Hematopoietic multipotent progenitor cell treated with erythropoietin and hydrocortisone succinate and interleukin-3 and kit ligand, for 8 days (in vitro differentiated cells): ENCODE measurements at regions not wholly inside any gene's neighbourhood (a gene's known extent, or its start where the extent isn't known, plus 50 kb on each side); places are given as distances from the start of the nearest gene placed in this dataset.

ENCODE experiments used
- DNase-seq: peaks from one replicate; pipeline ENCODE4 v3.0.0-alpha.2; 2015

DNA sequence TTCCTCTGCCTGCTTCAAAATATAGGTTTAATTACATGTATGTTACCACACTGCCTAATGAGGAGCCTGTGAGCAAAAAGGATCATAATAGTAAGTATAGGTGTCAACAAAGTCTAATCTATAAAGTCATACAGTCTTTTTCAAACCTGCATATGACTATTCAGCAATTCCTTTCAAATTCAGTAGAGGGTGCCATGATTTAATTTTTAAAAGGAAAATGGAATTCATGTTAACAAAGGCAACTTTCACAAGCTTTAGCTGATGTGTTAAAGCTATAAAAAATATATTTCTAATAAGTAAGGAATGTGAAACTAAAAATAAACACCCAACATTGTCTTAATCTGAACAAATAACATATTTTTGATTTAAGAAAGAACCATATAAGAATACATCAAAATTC lies 52.1 kb downstream of the MPP7 start:
- DNase-seq = peak; percentile 39

DNA sequence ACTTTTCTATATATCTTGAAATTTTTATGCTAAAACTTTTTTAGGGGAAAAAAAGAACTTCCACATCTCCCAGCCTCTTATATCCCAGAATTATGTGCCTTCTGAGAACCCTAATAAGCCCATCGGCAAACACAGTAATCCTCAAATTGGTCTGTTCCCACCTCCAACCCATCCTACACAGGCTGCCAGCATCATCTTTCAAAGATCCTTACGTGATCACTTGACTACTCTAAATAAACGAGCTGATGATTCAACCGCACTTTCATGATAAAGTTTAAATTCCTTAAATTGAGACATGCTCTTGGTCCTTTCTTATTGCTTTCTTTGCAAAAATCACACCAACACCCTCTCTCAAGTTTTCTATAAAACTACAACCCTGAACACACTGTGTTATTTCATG lies 52.5 kb downstream of the MPP7 start:
- no peak for DNase-seq

DNA sequence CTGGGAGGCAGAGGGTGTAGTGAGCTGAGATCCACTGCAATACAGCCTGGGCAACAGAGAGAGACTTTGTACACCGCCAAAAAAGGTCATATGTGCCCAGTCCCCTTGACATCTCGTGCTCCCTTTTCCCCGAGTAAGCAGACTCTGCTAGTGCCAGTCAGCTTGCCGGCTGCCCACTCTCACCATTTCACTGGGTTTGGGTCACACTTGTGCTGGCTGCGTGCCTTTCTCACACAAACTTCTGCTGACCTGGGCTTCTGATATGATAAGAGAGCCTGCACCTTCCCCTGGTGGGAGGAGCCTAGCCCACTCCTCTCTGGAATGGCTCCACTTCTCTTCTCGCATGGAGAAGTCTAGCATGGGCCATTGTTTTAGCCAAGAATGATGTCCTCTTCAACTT lies 53.4 kb downstream of the MPP7 start:
- no peak for DNase-seq

DNA sequence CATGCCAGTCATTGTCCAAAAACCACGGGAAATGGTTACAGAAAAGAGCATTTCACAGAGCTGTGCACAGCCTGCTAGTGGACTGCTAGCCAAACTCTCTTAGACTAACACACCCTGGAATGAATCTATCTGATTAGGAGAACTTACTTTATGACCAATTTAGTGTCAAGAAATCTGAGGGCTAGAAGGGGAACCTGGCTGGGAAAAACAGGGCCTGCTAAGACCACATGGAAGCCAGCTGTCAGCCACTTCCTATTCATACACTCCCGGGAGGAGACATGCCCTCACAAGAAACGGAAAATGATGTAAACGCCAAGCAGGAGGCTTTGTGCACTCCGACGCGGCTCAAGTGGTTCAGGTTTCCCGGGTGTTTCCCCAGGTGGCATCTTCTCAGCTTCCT lies 54.8 kb downstream of the MPP7 start:
- DNase-seq = peak; percentile 9

DNA sequence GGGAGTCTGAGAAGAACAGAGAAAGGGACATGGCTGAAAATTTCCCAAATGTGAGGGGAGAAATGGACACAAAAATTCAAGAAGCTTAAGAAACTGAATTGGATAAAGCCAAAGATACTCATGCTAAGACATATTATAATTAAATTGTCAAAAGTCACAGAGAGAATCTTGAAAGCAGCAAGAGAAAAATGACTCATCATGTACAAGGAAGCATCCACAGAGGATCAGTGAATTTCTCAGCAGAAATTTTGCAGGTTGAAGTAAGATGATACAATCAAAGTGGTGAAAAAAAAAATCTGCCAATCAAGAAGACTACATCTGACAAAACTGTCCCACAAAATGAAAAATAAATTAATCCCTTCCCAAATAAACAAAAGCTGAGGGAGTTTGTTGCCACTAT lies 56.8 kb downstream of the MPP7 start:
- no peak for DNase-seq

DNA sequence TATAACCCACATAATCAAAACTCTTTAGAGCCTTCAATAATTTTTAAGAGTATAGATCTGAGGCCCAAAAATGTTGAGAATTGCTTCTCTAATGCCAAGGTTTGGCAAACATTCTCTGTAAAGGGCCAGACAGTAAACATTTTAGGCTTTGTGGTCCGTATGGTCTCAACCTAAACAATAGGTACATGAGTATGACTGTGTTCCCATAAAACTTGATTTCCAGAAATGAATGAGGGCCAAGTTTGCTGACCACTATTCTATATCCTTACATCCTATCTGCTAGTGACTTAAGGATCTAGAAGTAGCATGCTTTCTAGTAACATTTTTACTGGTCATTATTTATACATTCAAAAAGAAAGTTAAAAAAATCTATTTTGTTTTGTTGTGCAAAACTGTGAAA lies 58.9 kb downstream of the MPP7 start:
- no peak for DNase-seq

DNA sequence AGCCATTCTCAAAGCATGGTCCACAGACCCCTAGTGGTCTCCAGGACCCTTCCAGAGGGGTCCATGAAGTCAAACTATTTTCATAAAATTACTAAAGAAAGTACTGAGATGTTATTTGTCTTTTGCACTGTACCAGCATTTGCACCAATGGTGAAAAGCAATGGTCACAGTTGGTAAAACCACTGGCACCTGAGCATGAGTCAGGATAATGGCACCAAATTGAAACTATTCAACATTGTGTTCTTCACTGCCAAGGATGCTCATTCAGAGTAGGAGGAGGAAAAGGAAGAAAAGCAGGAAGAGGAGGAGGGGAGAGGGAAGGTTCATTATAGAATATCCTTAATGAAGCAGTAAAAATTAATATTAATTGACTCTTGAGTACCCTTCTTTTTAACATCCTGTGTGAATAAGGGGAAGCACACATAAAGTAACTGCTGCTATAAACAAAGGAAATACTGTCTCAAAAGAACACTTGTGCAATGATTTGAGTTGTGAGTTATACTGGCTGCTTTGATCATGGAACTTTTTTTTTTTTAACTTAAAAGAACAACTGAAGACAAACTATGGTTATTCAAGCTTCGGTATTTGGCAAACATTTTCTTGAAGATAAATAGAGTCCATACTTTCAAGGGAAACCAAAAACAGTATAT lies 60.2 kb downstream of the MPP7 start:
- DNase-seq = no peak

DNA sequence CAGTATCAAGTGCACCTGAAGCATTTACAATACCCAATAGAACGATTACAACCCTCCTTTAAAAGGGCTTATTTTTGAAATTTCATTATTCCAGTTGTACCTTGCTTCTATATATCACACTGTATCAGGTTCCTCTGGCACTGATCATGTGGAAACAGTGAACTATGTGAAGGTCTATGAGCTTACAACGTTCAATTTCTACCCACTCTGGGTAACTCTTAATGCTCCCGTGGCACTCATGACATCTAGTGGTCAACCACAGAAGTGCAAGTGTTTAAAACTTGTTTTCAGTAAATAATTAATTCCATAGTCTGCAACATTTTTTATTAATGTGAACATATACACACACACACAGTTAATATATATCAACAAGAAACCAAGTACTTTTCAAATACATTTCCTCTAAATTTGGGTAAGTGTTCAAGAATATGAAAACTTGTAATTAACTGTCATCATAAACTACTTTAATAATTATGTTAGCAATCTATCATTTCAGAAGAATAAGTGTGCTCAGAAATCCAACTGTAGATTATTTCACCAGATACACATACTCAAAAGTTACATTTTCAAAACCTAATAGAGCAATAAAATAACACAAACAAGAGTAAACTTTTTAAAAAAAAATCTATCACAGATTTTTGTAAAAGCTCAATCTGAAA lies 61.0 kb downstream of the MPP7 start:
- DNase-seq = peak; percentile 70

DNA sequence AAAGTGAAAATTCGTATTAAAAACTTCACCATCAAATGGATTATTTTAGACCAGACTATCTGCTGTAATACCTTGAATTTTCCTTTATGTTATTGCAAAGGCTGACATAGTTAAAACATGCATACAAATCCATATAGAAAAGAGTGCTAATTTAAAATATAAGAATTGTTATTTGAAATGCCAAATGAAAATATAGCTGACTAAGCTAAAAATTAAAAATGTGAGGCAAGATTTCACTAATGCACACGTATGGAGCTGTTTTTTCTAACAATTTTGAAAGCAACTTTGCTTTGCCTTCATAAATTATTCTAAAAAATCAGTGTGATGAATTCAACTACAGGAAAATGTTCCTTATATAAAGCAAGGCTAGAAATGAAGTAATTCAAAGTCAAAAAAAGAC lies 62.5 kb downstream of the MPP7 start:
- no peak for DNase-seq

DNA sequence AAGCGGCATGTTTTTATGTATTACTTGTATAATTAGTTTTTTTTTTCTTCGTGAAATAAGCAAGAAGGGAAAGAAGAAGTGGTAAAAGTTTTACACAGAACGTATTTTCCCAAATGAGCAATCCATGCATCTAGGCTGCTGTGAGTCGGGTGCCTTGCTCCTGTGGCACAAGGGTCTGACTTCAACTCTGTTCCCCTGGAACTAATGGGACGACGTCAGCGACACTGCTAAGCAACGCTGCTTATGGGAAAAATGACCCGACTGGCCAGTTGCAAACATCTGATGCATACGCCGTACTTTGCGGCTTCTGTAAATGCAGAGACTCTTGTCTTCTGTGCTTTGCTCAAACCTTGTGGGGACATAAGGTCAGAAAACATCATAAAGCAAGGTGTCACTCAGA lies 66.3 kb downstream of the MPP7 start:
- no peak for DNase-seq

DNA sequence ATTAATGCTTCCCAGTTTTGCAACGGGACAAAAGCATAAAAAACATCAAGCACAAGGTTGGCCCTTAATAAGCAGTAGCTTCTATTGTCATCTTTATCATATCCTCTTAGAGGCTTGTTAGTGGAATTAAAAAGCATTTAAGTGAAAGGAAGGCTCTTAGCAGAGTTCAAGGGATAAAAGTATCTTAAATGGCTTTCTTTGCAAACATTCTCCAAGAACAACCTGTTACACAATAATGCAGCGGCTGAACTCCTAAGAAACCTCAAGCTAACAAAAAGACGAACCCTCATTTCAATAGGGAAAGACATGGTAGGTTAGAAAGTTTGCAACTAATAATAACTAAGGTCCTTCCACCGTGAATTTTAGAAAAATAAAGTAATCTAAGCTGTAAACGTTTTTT lies 82.1 kb downstream of the MPP7 start:
- DNase-seq = no peak

DNA sequence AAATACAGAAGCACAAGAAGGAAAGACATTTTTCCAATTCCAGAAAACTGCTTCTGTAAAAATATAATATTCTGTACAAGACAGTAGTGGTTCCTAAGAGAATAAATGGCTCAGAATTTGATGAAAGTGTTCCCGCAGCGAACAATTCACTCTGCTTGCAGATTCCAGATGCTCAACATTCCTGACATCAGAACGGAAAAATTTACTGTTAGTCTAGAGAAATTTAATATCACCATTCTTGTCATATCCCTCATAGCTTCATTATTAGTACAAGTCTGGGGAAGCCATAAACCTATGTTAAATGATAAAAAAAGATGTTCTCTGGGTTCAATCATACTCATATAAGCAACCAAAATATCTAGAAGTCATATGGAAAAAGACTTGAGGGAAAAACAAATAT lies 83.6 kb downstream of the MPP7 start:
- DNase-seq = no peak

DNA sequence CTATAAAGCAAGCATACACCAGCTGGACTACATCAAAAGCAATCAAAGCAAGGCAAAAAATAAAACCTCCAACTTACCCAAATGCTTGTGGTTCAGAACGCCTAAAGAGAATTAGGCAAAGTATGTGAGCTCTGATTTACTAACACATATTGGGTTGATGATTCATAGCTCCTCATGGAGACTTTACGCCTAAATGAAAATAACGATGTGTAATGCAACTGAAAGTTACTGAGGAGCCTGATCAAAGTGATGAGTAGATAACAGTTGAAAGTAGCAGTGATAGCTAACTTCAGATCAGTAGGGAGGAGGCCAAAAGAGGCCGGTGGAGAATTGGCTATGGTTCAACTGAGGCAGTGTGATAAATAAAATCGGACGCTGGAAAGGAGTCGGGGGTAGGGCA lies 85.0 kb downstream of the MPP7 start:
- DNase-seq = no peak

DNA sequence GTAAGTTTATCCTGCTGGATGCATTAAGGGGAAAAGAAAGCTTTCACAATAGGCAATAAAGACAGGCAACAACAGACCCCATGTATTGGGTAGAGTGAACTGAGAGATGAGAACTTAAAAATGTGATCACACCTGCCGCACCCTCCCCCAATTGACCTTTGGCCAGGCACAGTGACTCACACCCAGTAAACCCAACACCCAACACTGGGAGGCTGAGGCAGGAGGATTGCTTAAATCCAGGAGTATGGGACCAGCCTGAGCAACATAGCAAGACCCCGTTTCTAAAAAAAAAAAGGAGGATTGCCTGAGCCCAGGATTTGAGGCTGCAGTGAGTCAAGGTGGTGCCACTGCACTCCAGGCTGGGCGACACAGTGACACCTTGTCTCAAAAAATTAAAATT lies 86.9 kb downstream of the MPP7 start:
- DNase-seq = no peak

DNA sequence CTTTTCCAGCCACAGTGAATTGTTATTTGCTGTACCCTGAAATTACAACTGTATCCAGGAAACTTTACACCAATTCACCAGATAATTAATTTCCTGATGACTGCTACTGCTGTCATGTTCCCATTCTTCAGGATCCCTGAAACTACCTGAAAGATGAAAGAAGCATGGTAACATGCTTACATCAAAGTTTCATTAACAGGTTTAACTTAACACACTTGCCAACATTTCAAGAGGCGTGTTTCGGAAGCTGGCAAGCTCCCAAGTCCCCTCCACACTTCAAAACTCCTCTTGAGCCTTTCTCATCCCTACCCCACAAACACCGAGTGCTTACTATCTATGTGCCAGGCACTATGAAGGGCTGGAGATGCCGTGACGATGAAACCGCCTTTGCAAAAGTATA lies 88.6 kb downstream of the MPP7 start:
- DNase-seq = no peak

DNA sequence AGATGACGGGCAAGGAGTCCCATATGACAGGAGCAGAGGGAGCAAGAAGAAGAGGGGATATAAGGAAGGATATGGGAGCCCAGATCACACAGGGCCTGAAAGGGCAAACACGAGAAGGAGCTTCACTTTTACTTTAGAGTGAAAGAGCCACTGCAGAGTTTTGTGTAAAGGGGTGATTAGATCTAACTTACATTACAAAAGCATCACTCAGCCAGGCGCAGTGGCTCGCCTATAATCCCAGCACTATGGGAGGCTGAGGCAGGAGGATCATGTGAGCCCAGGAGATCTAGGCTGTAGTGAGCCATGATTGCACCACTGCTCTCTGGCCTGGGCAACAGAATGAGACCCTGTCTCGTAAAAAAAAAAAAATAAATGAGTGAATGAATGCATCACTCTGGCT lies 91.1 kb downstream of the MPP7 start:
- DNase-seq = no peak

DNA sequence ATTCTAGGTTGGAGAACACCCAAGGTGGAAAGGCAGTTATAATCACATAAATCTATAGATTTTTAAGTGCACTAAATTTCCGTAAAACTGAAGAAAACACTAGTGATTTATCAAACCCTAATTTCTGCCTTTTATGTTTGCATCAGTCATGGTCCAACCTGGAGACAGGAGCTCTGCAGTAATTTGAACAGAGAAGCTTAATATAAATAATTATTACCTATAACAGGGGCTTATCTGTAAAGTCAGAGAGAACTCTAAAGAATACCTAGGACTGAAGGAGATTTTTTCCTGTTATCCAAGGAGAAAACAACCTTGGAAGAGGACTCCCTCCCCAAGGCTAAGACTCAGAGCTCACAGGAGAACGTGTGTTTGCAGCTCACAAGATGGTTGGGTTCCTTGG lies 95.1 kb downstream of the MPP7 start:
- DNase-seq = no peak

DNA sequence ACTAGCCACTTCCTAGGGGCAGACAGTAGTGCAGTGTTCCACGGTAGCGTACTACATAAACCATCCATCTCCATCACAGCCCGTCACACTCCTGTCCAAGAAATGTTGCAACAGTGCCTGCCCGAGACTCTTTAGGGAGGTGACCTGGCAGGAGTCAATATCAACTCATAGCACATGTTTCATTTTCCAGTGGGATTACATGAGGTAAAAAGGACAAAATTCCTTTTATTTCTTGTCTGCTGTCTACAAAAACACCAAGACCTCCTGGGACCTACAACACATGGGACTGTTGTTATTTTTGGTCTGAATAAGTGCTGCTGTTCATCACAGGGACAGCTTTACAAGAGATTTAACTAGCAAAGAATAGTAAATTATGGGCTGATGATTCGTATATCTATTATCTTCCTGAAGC lies 99.9 kb downstream of the MPP7 start:
- no peak for DNase-seq

DNA sequence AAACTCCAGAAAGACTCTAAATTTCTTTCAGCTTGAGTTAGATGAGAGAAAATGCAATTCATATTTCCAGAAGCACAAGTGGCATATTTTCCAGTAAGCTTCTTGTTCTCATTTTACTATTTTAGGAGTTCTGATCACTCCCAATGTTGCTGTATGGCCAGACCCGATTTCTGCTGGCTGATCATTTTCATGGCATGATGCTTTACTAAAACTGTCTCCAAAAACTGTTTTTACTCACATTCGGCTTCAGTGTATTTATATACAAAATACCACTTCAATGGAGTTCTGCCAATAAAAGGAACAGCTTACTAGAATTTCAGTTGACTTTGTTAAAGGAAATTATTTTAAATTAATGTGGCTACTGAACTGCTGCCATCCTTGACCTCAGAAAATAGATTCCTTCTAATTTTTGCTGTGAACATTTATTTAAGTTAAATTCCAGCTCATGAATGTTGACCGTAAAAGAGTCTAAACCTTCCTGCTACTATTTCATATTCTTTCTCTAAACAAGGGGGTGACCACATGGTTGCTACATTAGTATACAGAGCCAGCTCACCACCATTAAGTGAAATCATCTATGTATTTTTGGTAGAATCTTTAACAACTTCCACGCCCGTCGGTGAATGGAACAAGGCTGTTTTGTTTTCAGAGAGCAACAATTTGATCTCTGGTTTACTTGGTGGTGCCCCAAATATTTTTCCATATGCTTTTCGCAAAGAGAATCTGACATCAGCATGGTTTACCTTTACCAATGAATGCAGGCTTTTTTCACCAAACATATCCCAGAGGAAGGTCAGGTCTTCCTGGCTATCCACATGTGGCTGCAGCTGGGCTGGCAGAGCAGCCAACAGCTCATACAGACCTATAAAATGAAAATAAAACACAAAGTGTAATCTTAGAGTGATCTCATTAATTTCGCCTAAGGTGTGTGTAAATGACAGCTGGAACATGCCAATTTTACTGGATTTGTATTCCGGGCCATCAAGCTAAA lies 101.2 kb downstream of the MPP7 start:
- no peak for DNase-seq

DNA sequence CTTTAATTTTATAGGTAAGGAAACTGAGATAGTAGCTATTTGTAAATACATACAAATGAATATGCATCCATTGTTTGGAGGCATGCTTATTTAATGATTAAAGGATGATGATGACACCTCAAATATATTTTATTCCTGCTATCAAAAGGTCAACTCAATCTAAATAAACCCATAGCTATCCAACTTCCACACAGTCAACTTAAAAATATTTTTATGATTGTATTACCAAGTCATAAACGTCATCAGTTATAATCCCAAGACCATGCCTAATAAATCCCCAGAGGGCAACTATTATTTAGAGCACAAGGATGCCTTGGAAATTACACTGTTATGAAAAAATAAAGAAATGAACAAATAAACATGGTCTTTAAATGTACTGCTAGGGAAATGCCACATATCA lies 102.1 kb downstream of the MPP7 start:
- no peak for DNase-seq

DNA sequence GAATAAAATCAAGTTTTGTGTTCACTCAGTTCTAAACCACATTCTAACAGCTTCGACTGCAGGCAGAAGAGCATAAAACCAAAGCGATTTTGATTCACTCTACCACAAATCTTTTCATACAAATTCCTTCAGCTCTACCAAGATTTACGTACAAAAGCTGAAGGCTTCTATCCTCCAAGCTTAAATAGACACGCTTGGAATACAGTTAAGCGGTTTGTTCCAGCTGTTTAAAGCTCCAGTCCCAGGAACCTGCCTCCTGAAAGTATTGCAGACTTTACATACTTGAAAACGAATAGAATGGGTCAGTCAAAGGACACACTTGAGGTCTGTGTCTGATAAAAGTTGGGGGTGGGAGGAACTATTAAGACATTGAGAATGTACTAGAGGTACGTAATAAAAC lies 102.9 kb downstream of the MPP7 start:
- no peak for DNase-seq

DNA sequence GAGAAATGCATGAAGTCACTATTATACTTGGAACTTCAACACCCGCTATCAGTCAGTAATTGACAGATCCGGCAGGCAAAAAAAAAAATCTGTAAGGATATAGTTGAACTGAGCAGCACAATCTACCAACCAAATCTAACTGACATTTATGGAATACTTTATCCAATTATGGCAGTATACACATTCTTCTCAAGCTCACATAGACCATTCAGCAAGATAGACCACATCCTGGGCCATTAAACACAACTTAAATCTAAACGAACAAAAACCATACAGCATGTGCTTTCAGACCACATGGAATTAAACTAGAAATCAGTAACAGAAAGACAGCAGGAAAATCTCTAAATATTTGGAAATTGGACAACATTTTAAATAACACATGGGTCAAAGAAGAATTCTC lies 112.7 kb downstream of the MPP7 start:
- no peak for DNase-seq

DNA sequence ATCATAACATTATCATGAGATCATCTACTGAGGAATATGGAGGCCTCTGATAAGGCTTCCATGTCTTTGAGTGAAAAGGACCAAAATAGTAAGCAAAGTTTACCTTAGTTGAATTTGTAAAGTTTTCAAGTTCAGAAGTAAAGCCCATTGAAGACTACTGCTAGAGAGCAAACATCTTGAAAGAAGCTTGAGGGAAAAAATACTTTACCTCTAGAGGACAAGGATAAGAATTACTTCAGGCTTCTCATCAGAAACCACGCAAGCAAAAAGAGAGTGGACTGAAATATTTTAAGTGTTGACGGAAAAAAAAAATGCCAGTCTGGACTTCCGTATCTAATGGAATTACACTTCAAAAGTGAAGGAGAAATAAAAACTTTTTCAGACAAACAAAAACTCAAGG lies 114.3 kb downstream of the MPP7 start:
- no peak for DNase-seq
